ENCODE measurements at regions not wholly inside any gene's neighbourhood (a gene's known extent, or its start where the extent isn't known, plus 50 kb on each side); places are given as distances from the start of the nearest gene placed in this dataset.
"Not testable (repeated sequence)": the region's sequence is repeated elsewhere in the genome, so short reads cannot be mapped to it uniquely, and the experiment has no call there.

DNA sequence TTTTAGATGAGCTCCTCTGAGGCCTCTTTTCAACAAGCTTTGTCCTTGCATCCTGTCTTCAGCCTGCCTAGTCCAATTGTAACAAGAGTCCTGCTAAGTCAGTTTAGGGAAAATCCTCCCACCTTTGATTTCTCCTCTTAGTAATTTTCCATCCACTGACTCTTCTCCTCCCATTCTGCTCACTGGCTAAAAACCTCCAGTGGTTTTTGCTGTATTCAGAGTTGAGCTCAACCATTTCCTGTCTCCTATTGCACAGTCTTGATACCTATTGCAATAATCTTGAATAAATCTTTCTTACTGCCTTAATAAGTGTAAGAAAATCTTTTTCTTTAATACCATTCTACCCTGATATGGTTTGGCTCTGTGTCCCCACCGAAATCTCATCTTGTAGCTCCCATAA lies 117.8 kb upstream of the ENPP6 start:
- peak in 1 of 2 donors; percentile 29 for DNase-seq (ENCODE audit: low read depth in 2 of 2)
- TF ChIP-seq, protein P1, sequence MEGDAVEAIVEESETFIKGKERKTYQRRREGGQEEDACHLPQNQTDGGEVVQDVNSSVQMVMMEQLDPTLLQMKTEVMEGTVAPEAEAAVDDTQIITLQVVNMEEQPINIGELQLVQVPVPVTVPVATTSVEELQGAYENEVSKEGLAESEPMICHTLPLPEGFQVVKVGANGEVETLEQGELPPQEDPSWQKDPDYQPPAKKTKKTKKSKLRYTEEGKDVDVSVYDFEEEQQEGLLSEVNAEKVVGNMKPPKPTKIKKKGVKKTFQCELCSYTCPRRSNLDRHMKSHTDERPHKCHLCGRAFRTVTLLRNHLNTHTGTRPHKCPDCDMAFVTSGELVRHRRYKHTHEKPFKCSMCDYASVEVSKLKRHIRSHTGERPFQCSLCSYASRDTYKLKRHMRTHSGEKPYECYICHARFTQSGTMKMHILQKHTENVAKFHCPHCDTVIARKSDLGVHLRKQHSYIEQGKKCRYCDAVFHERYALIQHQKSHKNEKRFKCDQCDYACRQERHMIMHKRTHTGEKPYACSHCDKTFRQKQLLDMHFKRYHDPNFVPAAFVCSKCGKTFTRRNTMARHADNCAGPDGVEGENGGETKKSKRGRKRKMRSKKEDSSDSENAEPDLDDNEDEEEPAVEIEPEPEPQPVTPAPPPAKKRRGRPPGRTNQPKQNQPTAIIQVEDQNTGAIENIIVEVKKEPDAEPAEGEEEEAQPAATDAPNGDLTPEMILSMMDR (IDR thresholded peaks at IDR 0.05; ENCODE audit: low read depth, low read length) = no peak
- no peak overlapping the region for H3K4me3 ChIP-seq (replicated peaks in 1 of 2; ENCODE audit: low read depth in 2 of 2, low read length in 2 of 2)

DNA sequence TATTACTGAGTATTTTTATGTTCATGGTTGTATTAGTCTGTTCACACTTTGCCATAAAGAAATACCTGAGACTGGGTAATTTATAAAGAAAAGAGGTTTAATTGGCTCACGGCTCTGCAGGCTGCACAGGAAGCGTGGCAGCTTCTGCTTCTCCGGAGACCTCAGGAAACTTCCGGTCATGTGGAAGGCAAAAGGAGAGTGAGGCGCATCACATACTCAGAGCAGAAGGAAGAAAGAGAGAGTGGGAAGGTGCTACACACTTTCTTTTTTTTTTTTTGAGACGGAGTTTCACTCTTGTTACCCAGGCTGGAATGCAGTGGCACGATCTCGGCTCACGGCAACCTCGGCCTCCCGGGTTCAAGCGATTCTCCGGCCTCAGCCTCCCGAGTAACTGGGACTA lies 115.8 kb upstream of the ENPP6 start:
- H3K4me3 ChIP-seq (replicated peaks in 1 of 2; ENCODE audit: low read depth in 2 of 2, low read length in 2 of 2); DNase-seq (ENCODE audit: low read depth in 2 of 2): not testable (repeated sequence)

DNA sequence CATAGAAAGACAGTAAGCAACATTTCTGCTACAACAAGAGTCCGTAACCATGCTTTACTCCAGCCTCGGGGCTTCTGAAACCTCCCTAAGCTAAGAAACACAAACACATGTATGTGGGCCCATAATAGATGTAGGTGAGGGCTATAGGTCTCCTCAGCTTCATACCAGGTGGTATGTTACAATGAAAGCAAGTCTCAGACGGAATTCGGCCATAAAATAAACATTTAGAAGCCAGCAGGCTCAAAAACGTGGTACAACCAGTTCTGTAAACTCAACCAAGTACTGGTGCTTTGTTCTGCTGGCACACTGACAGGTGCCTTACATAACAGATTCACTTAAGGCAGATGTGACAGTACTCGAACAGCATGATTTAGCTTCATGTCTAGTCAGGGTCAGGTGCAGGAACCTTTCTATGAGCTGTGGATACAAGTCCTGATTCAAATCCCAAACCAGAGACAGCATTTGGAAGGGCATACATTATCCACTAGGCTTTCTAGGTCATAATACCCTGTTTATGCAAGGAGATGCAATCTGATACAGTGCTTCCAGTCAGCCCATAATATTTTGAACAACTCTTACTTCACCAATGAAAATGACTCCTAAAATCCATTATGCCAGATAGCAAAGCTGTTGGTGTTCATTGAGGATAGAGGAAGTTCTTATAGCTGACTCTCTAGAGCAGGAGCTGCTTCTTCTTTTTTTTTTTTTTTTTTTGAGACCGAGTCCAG lies 113.8 kb upstream of the ENPP6 start:
- no peak overlapping the region for H3K4me3 ChIP-seq (replicated peaks in 1 of 2; ENCODE audit: low read depth in 2 of 2, low read length in 2 of 2)
- TF ChIP-seq, protein P1 (IDR thresholded peaks at IDR 0.05; ENCODE audit: low read depth, low read length) = no peak
- DNase-seq (ENCODE audit: low read depth in 2 of 2) = no peak

DNA sequence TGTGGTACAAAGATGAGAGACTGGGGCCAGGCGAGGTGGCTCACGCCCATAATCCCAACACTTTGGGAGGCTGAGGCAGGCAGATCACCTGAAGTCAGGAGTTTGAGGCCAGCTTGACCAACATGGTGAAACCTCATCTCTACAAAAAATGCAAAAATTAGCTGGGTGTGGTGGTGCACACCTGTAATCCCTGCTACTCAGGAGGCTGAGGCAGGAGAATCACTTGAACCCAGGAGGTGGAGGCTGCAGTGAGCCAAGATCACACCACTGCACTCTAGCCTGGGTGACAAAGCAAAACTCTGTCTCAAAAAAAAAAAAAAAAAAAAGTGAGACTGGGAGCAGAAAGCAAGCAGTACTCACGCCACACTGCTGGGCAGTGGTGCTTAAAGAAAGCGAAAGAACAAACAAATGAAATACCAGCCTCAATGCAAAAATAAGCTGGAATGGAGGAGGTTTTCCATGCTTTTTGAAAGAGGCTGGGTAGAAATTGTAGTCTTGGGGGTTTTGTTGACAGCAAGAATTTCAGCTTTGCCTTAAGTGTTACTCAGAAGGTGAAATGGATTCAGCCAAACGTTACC lies 112.9 kb upstream of the ENPP6 start:
- not testable (repeated sequence) for DNase-seq (ENCODE audit: low read depth in 2 of 2); H3K4me3 ChIP-seq (replicated peaks in 1 of 2; ENCODE audit: low read depth in 2 of 2, low read length in 2 of 2)

DNA sequence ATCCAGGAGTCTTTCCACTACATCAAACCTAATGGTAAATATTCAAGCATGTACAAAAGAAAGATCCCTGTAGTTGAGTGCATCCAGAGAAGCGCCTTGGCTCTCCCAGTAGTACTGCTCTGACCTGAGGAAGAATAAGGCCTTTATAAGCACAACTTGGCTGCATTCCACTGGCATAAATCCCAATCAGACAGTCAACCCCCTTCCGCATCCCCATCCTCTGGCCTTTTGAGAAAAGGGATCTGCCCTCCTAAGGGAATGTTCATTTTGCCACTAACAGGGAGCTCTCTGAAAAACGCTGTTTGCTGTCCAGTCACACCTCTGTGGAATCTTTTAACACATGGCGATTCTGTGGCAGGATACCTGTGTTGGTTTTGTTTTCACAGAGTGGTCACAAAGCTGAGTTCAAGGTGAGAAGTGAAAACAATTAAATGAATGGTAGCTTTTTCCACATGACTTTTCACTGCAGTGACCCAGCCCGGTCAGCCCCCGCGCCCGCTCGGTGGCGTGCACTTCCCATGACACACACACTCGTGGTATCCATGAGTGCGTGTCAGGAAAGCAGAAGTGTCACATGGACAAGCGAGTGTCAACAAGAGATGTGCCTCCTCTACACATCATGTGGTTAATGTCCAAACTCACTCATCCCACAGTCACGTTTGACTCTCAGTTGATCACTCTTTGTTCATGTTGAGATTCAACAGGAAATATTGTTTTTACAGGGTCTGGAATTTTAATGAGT lies 112.2 kb upstream of the ENPP6 start:
- DNase-seq (ENCODE audit: low read depth in 2 of 2) = peak; percentile 38 to 53
- no peak overlapping the region for H3K4me3 ChIP-seq (replicated peaks in 1 of 2; ENCODE audit: low read depth in 2 of 2, low read length in 2 of 2)
- TF ChIP-seq, protein P1 (IDR thresholded peaks at IDR 0.05; ENCODE audit: low read depth, low read length) = no peak

DNA sequence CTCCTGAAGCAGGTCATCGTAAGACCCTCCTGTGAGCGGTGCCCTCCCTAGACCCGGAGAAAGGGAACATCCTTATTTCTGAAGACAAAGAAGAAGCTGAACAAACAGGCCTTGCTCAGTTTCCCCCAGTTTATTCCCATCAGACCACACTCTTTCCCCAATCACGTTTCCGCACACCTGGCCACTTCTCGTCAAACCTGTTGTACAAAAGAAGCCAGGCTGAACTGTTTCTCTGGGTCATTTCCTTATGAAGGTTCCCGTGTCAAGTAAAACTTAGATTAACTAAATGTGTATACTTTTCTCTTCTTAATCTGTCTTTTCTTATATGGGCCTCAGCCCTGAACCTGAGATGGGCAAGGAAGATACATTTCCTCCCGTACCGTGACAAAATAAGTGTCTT lies 111.6 kb upstream of the ENPP6 start:
- no peak for DNase-seq (ENCODE audit: low read depth in 2 of 2)
- TF ChIP-seq, protein P1 (IDR thresholded peaks at IDR 0.05; ENCODE audit: low read depth, low read length) = no peak
- no peak overlapping the region for H3K4me3 ChIP-seq (replicated peaks in 1 of 2; ENCODE audit: low read depth in 2 of 2, low read length in 2 of 2)

DNA sequence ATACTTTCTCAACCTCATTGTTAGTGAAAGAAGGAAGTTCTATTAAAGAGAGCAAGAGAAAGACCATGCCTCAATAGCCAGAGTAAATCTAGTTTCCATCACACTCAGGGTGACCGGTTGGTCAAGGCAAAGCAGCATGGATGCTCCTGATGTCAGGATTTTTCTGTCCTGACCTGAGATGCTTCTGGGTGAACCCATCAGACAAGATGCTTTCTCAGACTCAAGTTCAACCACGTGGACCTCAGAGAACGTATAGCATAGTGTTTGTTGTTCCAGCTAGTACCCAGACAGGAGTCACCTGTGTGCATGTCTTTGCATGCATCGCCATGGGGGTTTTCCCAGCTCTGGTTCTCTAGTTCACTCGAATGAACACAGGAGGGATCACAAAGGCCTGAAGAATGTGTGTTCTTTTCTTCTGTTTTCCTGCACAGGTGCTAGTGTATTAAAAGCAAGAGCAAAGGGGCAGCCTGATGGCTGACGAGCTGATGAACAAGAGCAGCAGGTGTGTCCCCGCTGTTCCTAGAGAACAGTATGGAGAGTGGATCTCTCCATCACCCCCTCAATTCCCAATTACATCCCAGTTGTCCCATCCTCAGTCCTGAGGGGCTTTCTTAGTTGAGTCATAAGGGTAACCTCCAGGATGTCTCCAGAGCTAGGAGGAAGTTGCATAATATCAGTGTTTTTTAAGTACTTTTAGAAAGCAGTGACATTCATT lies 110.5 kb upstream of the ENPP6 start:
- peak in 1 of 2 donors; percentile 37 for DNase-seq (ENCODE audit: low read depth in 2 of 2)
- H3K4me3 ChIP-seq (replicated peaks in 1 of 2; ENCODE audit: low read depth in 2 of 2, low read length in 2 of 2) = no peak overlapping the region
- TF ChIP-seq, protein P1 (IDR thresholded peaks at IDR 0.05; ENCODE audit: low read depth, low read length) = no peak

Data from cardiac fibroblast (primary cell).